ENCODE measurements at regions not wholly inside any gene's neighbourhood (a gene's known extent, or its start where the extent isn't known, plus 50 kb on each side); places are given as distances from the start of the nearest gene placed in this dataset.

DNA sequence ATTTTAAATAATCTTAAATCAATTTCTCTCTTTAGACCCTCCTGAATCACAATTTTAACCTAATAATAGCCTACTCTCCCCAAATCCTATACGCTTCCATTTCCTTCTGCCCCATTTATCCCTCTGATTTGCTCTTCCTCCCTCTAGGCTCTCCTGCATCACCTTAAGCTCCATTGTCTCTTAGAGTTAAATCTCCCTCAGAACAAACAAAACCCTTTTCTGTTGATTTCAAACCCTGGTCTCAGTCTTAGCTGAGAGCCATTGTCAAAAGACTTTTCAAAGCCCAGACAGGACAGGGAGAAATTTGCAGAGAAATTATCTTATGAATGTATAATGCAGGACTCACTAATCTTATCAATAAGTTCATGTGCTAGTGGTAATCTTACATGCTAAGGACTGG, 106.1 kb downstream of the C12orf75 start:
- TF ChIP-seq, protein P1, sequence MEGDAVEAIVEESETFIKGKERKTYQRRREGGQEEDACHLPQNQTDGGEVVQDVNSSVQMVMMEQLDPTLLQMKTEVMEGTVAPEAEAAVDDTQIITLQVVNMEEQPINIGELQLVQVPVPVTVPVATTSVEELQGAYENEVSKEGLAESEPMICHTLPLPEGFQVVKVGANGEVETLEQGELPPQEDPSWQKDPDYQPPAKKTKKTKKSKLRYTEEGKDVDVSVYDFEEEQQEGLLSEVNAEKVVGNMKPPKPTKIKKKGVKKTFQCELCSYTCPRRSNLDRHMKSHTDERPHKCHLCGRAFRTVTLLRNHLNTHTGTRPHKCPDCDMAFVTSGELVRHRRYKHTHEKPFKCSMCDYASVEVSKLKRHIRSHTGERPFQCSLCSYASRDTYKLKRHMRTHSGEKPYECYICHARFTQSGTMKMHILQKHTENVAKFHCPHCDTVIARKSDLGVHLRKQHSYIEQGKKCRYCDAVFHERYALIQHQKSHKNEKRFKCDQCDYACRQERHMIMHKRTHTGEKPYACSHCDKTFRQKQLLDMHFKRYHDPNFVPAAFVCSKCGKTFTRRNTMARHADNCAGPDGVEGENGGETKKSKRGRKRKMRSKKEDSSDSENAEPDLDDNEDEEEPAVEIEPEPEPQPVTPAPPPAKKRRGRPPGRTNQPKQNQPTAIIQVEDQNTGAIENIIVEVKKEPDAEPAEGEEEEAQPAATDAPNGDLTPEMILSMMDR (IDR thresholded peaks at IDR 0.05) = no peak
- no peak for TF ChIP-seq POLR2A (IDR thresholded peaks at IDR 0.05)
- no peak for TF ChIP-seq EP300 (IDR thresholded peaks at IDR 0.05)

Measured in ovary (tissue), 3 donors.